ENCODE measurements at regions not wholly inside any gene's neighbourhood (a gene's known extent, or its start where the extent isn't known, plus 50 kb on each side); places are given as distances from the start of the nearest gene placed in this dataset.

DNA sequence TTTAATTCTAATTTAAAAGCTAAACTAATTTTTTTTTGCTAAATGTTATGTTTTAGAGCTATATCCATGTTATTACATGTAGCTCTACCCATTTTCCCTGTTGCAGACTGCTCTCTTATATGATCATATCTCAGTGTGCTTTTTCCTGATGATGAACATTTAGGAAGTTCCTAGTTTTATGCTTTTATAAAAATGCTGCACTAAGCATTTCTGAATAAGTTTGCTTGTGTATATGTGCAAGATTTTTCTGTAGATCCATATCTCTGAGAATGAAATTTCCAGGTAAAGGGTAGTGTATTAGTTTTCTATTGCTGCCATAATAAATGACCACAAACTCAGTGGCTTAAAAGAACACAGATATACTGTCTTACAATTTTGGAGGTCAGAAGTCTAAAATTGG, 374.4 kb upstream of the E2F7 start:
- Mint-ChIP-seq H3K36me3 (ENCODE audit: low read depth) (no peaks in the 10 kb centered on the region), H3K9me3 (no peaks in the 10 kb centered on the region), H3K27ac (no peak overlapping the region), H3K27me3 (no peaks in the 10 kb centered on the region), H3K4me1 (ENCODE audit: low read depth) (no peaks in the 10 kb centered on the region), H3K4me3 (no peak overlapping the region)
- CTCF ChIA-PET: no interaction called here
- POLR2A ChIA-PET: no interaction called here
- DNase-seq (no peak), ATAC-seq (no peak)
- no peak for TF ChIP-seq CTCF (IDR thresholded peaks at IDR 0.05)
- intact Hi-C loops (cut with micrococcal nuclease): no loop called here

DNA sequence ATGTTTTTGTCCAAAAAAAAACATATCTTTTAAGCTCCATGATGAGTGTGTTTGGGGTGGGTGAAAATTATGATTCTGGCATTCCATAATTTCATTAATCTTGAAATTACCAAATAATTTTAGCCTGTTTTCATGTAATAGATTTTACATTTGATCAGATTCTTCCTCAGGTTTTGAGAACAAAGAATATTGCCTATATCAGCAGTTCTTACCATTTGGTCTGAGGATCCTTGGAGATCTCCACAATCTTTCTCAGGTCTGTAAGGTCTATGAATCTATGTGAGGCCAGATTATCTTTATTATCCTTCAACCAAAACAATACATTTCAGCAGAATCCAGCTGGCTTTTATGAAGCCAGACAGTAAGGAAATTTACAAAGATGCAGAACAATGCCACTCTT, 373.3 kb upstream of the E2F7 start:
- POLR2A ChIA-PET: no interaction called here
- DNase-seq: no peak
- no peak for TF ChIP-seq CTCF (IDR thresholded peaks at IDR 0.05)
- no peak overlapping the region for H3K4me3 Mint-ChIP-seq
- H3K27ac Mint-ChIP-seq: no peak overlapping the region
- CTCF ChIA-PET: no interaction called here
- no peaks in the 10 kb centered on the region for H3K4me1 Mint-ChIP-seq (ENCODE audit: low read depth)
- intact Hi-C loops (cut with micrococcal nuclease): no loop called here
- ATAC-seq: no peak
- H3K27me3 Mint-ChIP-seq: no peaks in the 10 kb centered on the region
- H3K9me3 Mint-ChIP-seq: no peaks in the 10 kb centered on the region
- H3K36me3 Mint-ChIP-seq (ENCODE audit: low read depth): no peaks in the 10 kb centered on the region

DNA sequence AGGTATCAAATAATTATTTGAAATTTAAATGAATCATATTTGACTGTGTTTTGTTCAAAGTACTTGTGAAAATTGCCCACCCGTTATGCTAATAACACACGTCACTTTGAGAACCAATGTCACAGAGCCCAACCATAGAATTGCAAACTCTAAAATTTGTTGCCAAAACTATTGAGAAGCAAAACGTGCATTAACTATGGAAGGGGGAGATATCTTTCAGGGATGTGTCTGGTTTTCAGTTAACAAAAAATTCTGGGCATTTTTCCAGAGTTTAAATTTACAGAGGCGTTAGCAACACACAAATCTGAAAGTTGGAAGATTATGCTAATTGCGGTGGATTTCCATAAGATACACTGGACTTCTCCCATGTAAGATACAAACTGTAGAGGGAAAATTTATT, 371.8 kb upstream of the E2F7 start:
- no peak for DNase-seq
- no peaks in the 10 kb centered on the region for H3K9me3 Mint-ChIP-seq
- H3K27me3 Mint-ChIP-seq: no peaks in the 10 kb centered on the region
- H3K36me3 Mint-ChIP-seq (ENCODE audit: low read depth): no peaks in the 10 kb centered on the region
- intact Hi-C loops (cut with micrococcal nuclease): no loop called here
- ChIA-PET CTCF (no interaction called here), POLR2A (no interaction called here)
- ATAC-seq: no peak
- no peak overlapping the region for H3K27ac Mint-ChIP-seq
- TF ChIP-seq CTCF (IDR thresholded peaks at IDR 0.05): no peak
- H3K4me3 Mint-ChIP-seq: no peak overlapping the region
- H3K4me1 Mint-ChIP-seq (ENCODE audit: low read depth): no peaks in the 10 kb centered on the region

DNA sequence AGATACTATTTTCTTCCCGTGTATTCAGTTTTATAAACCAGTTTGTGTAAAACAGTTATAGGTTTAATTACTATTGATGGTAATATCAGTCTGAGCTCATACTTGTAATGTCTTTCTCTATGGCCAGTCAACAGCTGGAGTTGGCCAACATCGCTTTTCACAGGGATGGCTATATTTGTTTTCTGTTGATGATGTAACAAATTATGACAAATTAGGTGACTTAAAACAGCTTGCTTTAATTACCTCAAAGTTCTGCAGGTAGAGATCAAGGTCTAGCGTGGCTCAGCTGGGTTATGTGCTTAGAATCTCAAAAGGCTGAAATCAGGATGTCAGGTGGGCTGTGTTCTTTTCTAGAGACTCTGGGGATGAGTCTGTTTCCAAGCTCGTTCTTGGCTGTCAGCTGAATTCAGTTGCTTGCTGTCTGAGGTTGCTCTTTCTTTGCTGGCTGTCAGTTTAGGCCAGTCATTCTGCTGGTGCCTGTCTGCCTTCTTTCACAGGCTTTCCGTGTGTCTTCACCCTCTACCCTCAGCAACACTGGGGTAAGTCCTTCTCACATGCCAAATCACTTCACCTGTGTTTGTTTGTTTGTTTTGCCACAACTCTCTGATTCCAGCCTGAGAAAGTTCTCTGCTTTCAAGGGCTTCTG, 370.2 kb upstream of the E2F7 start:
- H3K27me3 Mint-ChIP-seq: no peaks in the 10 kb centered on the region
- ChIA-PET CTCF (no interaction called here), POLR2A (no interaction called here)
- DNase-seq: no peak
- no peaks in the 10 kb centered on the region for H3K4me1 Mint-ChIP-seq (ENCODE audit: low read depth)
- H3K4me3 Mint-ChIP-seq: no peak overlapping the region
- H3K27ac Mint-ChIP-seq: no peak overlapping the region
- H3K36me3 Mint-ChIP-seq (ENCODE audit: low read depth): no peaks in the 10 kb centered on the region
- TF ChIP-seq CTCF (IDR thresholded peaks at IDR 0.05): no peak
- H3K9me3 Mint-ChIP-seq: no peaks in the 10 kb centered on the region
- ATAC-seq: no peak
- intact Hi-C loops (cut with micrococcal nuclease): no loop called here

- intact Hi-C loops (cut with micrococcal nuclease): no loop called here
- Mint-ChIP-seq H3K4me1 (ENCODE audit: low read depth) (no peaks in the 10 kb centered on the region), H3K4me3 (no peak overlapping the region), H3K36me3 (ENCODE audit: low read depth) (no peaks in the 10 kb centered on the region), H3K27ac (no peak overlapping the region), H3K27me3 (no peaks in the 10 kb centered on the region), H3K9me3 (no peaks in the 10 kb centered on the region)
- POLR2A ChIA-PET: no interaction called here
- ATAC-seq (no peak), DNase-seq (no peak)
- CTCF ChIA-PET: no interaction called here
- no peak for TF ChIP-seq CTCF (IDR thresholded peaks at IDR 0.05)
Observed at GRCh38 chr12:77433799-77434198, 368.4 kb upstream of the E2F7 start.
